ENCODE measurements at regions not wholly inside any gene's neighbourhood (a gene's known extent, or its start where the extent isn't known, plus 50 kb on each side); places are given as distances from the start of the nearest gene placed in this dataset.
"Not testable (repeated sequence)": the region's sequence is repeated elsewhere in the genome, so short reads cannot be mapped to it uniquely, and the experiment has no call there.

DNA sequence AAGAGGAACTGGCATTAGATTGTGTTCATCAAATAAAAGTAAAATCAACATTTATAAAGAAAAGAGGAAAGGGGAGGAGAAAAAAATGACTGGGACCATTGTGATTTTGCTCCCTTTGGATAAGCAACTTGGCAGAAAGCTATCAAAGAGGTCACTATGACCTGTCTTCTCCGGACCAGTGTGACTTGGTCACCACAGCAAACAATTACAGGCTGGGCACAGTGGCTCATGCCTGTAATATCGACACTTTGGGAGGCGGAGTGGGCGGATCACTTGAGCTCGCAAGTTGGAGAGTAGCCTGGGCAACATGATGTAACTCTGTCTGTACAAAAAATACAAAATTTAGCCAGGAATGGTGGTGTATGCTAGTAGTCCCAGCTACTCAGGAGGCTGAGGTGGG is 55.5 kb upstream of the PPIAL4F start:
- TF ChIP-seq, protein P1, sequence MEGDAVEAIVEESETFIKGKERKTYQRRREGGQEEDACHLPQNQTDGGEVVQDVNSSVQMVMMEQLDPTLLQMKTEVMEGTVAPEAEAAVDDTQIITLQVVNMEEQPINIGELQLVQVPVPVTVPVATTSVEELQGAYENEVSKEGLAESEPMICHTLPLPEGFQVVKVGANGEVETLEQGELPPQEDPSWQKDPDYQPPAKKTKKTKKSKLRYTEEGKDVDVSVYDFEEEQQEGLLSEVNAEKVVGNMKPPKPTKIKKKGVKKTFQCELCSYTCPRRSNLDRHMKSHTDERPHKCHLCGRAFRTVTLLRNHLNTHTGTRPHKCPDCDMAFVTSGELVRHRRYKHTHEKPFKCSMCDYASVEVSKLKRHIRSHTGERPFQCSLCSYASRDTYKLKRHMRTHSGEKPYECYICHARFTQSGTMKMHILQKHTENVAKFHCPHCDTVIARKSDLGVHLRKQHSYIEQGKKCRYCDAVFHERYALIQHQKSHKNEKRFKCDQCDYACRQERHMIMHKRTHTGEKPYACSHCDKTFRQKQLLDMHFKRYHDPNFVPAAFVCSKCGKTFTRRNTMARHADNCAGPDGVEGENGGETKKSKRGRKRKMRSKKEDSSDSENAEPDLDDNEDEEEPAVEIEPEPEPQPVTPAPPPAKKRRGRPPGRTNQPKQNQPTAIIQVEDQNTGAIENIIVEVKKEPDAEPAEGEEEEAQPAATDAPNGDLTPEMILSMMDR (IDR thresholded peaks at IDR 0.05): not testable (repeated sequence)
- not testable (repeated sequence) for TF ChIP-seq POLR2AphosphoS5, TCF7L2 (IDR thresholded peaks at IDR 0.05; ENCODE audit: low read depth, low read length)
- TF ChIP-seq, protein P2, sequence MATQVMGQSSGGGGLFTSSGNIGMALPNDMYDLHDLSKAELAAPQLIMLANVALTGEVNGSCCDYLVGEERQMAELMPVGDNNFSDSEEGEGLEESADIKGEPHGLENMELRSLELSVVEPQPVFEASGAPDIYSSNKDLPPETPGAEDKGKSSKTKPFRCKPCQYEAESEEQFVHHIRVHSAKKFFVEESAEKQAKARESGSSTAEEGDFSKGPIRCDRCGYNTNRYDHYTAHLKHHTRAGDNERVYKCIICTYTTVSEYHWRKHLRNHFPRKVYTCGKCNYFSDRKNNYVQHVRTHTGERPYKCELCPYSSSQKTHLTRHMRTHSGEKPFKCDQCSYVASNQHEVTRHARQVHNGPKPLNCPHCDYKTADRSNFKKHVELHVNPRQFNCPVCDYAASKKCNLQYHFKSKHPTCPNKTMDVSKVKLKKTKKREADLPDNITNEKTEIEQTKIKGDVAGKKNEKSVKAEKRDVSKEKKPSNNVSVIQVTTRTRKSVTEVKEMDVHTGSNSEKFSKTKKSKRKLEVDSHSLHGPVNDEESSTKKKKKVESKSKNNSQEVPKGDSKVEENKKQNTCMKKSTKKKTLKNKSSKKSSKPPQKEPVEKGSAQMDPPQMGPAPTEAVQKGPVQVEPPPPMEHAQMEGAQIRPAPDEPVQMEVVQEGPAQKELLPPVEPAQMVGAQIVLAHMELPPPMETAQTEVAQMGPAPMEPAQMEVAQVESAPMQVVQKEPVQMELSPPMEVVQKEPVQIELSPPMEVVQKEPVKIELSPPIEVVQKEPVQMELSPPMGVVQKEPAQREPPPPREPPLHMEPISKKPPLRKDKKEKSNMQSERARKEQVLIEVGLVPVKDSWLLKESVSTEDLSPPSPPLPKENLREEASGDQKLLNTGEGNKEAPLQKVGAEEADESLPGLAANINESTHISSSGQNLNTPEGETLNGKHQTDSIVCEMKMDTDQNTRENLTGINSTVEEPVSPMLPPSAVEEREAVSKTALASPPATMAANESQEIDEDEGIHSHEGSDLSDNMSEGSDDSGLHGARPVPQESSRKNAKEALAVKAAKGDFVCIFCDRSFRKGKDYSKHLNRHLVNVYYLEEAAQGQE (IDR thresholded peaks at IDR 0.05; ENCODE audit: insufficient read depth in 1 of 2, low read depth in 2 of 2, low read length in 1 of 2): not testable (repeated sequence)
